Liver (tissue), 3 donors: ENCODE measurements at regions not wholly inside any gene's neighbourhood (a gene's known extent, or its start where the extent isn't known, plus 50 kb on each side); places are given as distances from the start of the nearest gene placed in this dataset.

Experiments
- EGR1 ChIP-seq, 2 donors: IDR thresholded peaks; 2 replicates each; pipeline ENCODE4 v1.6.1; 2016 to 2018; ENCODE audit warnings: antibody characterized with exemption in 2 of 2, low read depth in 2 of 2
- GABPA ChIP-seq, 2 donors: IDR thresholded peaks in 1 of 2; conservative IDR thresholded peaks in 1 of 2; 2 replicates each; pipeline ENCODE4 v1.6.1; 2016; ENCODE audit warnings: antibody characterized with exemption in 2 of 2, mild to moderate bottlenecking in 1 of 2, moderate library complexity in 1 of 2
- HNF4G ChIP-seq: IDR thresholded peaks from 2 replicates; pipeline ENCODE4 v1.6.1; 2016; ENCODE audit warnings: antibody characterized with exemption
- JUND ChIP-seq, 2 donors: IDR thresholded peaks; 2 replicates each; pipeline ENCODE4 v1.6.1; 2016; ENCODE audit warnings: antibody characterized with exemption in 2 of 2
- RAD21 ChIP-seq, 2 donors: IDR thresholded peaks; 2 replicates each; pipeline ENCODE4 v1.6.1; 2016; ENCODE audit warnings: antibody characterized with exemption in 2 of 2, mild to moderate bottlenecking in 2 of 2
- TAF1 ChIP-seq: conservative IDR thresholded peaks from 2 replicates; pipeline ENCODE4 v1.6.1; 2016; ENCODE audit warnings: antibody characterized with exemption, mild to moderate bottlenecking
- TF ChIP-seq, protein P1 (sequence below): fragments of 150-350 bp; IDR thresholded peaks from 2 replicates; pipeline ENCODE4 v1.5.1; 2017; ENCODE audit warnings: improper control_type of control experiment, low read depth, low read length; ENCODE audit not compliant: missing input control
- TF ChIP-seq, protein P2 (sequence below): IDR thresholded peaks from 2 replicates; pipeline ENCODE4 v1.6.1; 2016; ENCODE audit warnings: antibody characterized with exemption, mild to moderate bottlenecking
- TF ChIP-seq, protein P3 (sequence below): IDR thresholded peaks from 2 replicates; pipeline ENCODE4 v1.6.1; 2016; ENCODE audit warnings: antibody characterized with exemption
- TF ChIP-seq, protein P4 (sequence below): IDR thresholded peaks from 2 replicates; pipeline ENCODE4 v1.6.1; 2016; ENCODE audit warnings: antibody characterized with exemption
- donor health status: healthy.
- donor health status: healthy.

DNA sequence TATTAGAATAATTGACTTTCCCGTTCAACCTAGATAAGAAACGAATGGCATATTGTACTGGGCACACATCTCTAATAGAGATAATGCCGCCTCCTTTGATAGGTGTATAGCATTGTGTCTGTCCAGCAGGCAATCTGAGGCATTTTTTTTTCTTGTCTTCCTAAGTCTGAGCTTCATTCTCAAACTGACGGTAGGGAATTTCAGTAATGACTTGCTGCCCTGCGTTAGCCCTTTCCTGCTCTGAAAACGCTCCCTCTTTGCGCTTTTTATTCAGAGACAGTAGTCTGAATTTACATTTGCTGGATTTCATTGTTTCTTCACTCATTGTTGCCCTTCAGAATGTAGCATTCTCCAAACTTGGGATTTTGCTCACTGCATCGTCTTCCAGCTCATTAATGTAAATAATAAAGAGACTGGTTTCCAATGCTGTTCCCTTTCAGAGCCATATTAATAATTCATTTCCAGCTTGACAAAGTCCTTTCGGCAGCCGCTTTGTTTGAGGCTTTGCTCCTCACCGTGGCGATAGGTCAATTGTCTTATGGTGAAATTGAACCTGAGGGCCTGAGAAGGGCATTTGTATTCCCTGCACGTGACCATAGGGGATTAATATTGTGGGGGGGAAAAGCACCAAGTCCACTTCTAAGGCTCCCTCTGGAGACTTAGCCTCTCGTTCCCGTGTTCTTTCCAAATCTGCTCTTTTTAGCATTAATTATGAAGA is 412.1 kb downstream of the SMARCA1 start:
- TF ChIP-seq GABPA (IDR thresholded peaks at IDR 0.05 in 1 of 2, conservative IDR thresholded peaks at IDR 0.05 in 1 of 2) (no peak), TAF1 (no peak), JUND (IDR thresholded peaks at IDR 0.05) (no peak), RAD21 (IDR thresholded peaks at IDR 0.05) (no peak), HNF4G (no peak), EGR1 (IDR thresholded peaks at IDR 0.05; ENCODE audit: low read depth in 2 of 2) (no peak)
- TF ChIP-seq, protein P1, sequence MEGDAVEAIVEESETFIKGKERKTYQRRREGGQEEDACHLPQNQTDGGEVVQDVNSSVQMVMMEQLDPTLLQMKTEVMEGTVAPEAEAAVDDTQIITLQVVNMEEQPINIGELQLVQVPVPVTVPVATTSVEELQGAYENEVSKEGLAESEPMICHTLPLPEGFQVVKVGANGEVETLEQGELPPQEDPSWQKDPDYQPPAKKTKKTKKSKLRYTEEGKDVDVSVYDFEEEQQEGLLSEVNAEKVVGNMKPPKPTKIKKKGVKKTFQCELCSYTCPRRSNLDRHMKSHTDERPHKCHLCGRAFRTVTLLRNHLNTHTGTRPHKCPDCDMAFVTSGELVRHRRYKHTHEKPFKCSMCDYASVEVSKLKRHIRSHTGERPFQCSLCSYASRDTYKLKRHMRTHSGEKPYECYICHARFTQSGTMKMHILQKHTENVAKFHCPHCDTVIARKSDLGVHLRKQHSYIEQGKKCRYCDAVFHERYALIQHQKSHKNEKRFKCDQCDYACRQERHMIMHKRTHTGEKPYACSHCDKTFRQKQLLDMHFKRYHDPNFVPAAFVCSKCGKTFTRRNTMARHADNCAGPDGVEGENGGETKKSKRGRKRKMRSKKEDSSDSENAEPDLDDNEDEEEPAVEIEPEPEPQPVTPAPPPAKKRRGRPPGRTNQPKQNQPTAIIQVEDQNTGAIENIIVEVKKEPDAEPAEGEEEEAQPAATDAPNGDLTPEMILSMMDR, result no peak
- TF ChIP-seq, protein P2, sequence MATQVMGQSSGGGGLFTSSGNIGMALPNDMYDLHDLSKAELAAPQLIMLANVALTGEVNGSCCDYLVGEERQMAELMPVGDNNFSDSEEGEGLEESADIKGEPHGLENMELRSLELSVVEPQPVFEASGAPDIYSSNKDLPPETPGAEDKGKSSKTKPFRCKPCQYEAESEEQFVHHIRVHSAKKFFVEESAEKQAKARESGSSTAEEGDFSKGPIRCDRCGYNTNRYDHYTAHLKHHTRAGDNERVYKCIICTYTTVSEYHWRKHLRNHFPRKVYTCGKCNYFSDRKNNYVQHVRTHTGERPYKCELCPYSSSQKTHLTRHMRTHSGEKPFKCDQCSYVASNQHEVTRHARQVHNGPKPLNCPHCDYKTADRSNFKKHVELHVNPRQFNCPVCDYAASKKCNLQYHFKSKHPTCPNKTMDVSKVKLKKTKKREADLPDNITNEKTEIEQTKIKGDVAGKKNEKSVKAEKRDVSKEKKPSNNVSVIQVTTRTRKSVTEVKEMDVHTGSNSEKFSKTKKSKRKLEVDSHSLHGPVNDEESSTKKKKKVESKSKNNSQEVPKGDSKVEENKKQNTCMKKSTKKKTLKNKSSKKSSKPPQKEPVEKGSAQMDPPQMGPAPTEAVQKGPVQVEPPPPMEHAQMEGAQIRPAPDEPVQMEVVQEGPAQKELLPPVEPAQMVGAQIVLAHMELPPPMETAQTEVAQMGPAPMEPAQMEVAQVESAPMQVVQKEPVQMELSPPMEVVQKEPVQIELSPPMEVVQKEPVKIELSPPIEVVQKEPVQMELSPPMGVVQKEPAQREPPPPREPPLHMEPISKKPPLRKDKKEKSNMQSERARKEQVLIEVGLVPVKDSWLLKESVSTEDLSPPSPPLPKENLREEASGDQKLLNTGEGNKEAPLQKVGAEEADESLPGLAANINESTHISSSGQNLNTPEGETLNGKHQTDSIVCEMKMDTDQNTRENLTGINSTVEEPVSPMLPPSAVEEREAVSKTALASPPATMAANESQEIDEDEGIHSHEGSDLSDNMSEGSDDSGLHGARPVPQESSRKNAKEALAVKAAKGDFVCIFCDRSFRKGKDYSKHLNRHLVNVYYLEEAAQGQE, result no peak
- TF ChIP-seq, protein P3, sequence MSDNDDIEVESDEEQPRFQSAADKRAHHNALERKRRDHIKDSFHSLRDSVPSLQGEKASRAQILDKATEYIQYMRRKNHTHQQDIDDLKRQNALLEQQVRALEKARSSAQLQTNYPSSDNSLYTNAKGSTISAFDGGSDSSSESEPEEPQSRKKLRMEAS, result no peak
- TF ChIP-seq, protein P4, sequence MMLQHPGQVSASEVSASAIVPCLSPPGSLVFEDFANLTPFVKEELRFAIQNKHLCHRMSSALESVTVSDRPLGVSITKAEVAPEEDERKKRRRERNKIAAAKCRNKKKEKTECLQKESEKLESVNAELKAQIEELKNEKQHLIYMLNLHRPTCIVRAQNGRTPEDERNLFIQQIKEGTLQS, result no peak
